Fibroblast of skin of scalp (primary cell): ENCODE measurements at regions not wholly inside any gene's neighbourhood (a gene's known extent, or its start where the extent isn't known, plus 50 kb on each side); places are given as distances from the start of the nearest gene placed in this dataset.
A peak's percentile ranks its signal among the peaks of the same experiment; 100 is the strongest.

Experiments
- DNase-seq: peaks from one replicate; pipeline ENCODE4 v3.0.0-alpha.2; 2013

- no peak for DNase-seq
Observed at GRCh38 chr4:124803026-124803425, 90.5 kb upstream of the ANKRD50 start.

GRCh38 chr4:124797223-124797622 lies 84.7 kb upstream of the ANKRD50 start:
- no peak for DNase-seq

GRCh38 chr4:124790471-124790870 lies 77.9 kb upstream of the ANKRD50 start:
- no peak for DNase-seq

GRCh38 chr4:124786634-124787033 lies 74.1 kb upstream of the ANKRD50 start:
- no peak for DNase-seq

GRCh38 chr4:124785645-124786044 lies 73.1 kb upstream of the ANKRD50 start:
- no peak for DNase-seq

- DNase-seq, result peak; percentile 55
Observed at GRCh38 chr4:124783847-124784246, 71.3 kb upstream of the ANKRD50 start.

GRCh38 chr4:124777007-124777406 lies 64.5 kb upstream of the ANKRD50 start:
- no peak for DNase-seq

- no peak for DNase-seq
Observed at GRCh38 chr4:124768596-124769365, 56.2 kb upstream of the ANKRD50 start.

GRCh38 chr4:124762956-124763355 lies 50.4 kb upstream of the ANKRD50 start:
- no peak for DNase-seq
